Pons (tissue), 1 donor: ENCODE measurements at regions not wholly inside any gene's neighbourhood (a gene's known extent, or its start where the extent isn't known, plus 50 kb on each side); places are given as distances from the start of the nearest gene placed in this dataset.

ENCODE experiments used
- DNase-seq: peaks from one replicate; pipeline ENCODE4 v3.0.0-alpha.2; 2016; ENCODE audit warnings: low spot score

GRCh38 chr2:193743089-193743488 lies 1548.4 kb upstream of the TMEFF2 start:
- DNase-seq: no peak

DNA sequence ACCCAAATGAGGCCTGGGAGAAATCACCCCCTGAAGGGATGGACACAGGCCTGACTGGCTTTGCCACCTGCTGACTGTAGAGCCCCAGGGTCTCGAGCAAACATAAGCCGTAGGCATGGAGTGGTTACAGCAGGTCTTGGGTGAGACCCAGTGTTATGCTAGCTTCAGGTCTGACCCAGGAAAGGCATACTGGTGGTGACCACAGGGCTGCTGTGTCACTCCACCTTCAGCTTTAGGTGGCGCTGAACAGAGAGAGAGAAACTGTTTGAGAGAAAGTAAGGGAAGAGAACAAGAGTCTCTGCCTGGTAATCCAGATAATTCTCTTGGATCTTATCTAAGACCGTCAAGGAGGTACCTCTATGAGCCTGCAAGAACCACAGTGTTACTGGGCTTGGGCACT lies 1544.2 kb upstream of the TMEFF2 start:
- no peak for DNase-seq

- no peak for DNase-seq
Observed at GRCh38 chr2:193712912-193713311, 1518.2 kb upstream of the TMEFF2 start.

GRCh38 chr2:193703411-193703810 lies 1508.7 kb upstream of the TMEFF2 start:
- DNase-seq: no peak

GRCh38 chr2:193701484-193701883 lies 1506.8 kb upstream of the TMEFF2 start:
- DNase-seq: no peak

GRCh38 chr2:193695367-193695766 lies 1500.6 kb upstream of the TMEFF2 start:
- peak; percentile 44 for DNase-seq

- DNase-seq: no peak
Observed at GRCh38 chr2:193693758-193694157, 1499.0 kb upstream of the TMEFF2 start.

- no peak for DNase-seq
Observed at GRCh38 chr2:193690572-193690971, 1495.8 kb upstream of the TMEFF2 start.

- DNase-seq: no peak
Observed at GRCh38 chr2:193687195-193687594, 1492.5 kb upstream of the TMEFF2 start.

- no peak for DNase-seq
Observed at GRCh38 chr2:193679847-193680246, 1485.1 kb upstream of the TMEFF2 start.

DNA sequence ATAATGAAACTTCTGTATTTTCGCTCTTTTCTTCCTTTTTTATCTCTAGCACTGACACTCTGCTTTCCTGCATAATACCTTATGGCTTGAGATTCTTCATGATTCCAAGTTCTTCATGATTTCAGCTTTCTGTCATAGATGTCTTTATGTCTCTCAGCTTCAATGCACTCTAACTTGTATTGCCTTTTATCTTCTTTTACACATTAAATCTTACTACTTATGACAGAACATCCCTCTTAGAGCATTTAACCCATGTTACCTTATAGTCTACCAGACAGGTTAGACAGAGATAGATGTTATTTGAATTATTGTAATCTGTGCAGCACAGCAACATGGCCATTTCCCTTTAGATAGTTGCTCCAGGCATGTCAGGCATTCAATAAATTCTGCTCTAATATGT lies 1475.7 kb upstream of the TMEFF2 start:
- no peak for DNase-seq

GRCh38 chr2:193668557-193669323 lies 1474.0 kb upstream of the TMEFF2 start:
- no peak for DNase-seq

DNA sequence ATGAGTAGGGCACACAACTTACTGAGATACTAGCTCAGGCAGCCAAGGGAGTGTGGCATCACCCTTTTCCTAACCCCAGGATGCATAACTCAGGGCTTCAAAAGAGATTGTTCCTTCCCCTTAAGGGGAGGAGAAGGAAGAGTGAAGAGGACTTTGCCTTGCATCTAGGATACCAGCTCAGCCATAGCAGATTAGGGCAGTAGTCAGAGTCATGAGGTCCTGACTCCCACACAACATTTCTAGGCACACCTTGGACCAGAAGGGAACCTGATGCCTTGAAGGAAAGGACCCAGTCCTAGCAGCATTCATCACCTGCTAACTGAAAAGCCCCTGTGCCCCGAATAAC lies 1433.2 kb upstream of the TMEFF2 start:
- DNase-seq: no peak

DNA sequence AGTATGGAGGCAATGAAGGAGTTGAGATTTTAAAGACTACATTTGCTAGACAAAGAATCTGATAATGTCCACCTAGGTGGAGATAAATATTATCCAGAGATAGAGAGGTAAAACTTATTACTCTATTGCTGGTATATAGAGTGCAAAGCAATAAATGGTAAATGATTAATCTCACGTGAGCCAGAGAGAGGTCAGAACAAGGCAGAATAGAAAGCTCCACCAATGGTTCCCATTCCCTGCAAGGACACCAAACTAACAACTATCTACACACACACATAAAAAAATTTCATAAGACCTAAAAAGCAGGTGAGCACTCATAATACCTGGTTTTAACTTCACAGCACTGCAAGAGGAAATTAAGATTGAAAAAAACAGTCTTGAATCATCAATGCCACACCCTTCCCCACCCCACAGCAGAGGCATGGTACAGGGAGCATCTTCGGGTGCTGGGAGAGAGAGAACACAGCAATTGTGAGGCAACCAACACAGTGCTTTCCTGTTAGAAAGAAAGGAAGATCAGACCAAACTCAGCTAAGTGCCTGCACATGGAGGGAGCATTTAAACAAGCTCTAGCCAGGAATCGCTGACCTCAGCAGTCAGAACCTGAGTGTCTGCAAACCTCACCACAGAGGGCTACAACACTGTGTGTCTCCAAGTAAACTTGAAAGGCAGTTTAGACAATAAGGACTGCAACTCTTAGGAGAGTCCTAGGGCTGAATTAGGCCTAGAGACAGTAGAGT lies 1432.6 kb upstream of the TMEFF2 start:
- DNase-seq: no peak

DNA sequence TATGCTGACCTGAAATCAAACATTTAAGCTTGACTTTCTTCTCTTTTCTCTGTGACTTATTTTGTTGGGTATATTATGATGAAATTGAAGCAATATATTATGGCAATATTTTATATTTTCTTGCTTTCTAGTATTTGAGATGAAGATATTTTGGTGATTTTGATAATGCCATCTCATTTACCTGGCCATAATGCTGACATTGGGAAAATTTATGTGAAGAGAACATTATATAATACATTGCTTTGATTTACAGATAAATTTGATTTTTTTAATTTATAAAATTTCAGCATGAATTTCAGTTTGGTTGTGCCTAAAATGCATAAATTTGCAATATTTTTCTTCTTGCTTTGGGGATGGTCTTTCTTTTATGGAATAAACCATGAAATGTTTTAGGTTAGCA lies 1413.7 kb upstream of the TMEFF2 start:
- DNase-seq: no peak

GRCh38 chr2:193590831-193591230 lies 1396.1 kb upstream of the TMEFF2 start:
- DNase-seq: no peak

- no peak for DNase-seq
Observed at GRCh38 chr2:193584522-193584938, 1389.8 kb upstream of the TMEFF2 start.

DNA sequence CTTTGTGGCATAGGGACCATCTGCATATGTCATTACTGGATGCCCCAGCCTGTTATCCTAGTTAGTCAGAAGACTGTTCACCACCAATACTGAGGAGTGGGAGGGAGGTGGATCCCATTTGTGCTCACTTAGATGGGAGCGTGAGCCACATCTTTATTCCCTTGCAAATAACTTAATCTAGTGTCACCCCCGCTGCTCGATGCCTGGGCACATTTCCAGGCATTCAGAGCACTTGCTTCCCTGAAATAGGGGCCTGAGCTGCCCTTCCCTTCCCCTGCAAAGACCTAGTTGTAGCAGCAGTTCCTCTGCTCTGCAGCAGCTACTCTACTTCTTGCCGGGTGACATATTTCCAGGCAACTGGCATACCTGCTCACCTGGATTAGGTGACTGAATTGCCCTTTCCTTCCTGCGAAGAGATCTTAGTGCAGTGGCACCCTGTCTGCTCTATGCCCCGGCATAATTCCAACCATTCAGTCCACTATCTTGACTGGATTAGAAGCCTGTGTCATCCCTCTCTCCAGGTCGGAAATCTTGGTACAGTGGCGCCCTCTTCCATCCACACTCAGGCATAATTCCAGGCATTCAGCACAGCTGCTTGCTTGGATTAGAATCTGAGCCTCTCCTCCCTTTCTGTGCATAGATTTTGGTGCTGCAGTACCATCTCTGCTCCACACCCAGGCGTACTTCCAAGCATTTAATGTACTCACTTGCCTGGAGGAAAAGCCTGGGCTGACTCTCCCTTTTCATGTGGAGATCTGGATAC lies 1389.1 kb upstream of the TMEFF2 start:
- no peak for DNase-seq

DNA sequence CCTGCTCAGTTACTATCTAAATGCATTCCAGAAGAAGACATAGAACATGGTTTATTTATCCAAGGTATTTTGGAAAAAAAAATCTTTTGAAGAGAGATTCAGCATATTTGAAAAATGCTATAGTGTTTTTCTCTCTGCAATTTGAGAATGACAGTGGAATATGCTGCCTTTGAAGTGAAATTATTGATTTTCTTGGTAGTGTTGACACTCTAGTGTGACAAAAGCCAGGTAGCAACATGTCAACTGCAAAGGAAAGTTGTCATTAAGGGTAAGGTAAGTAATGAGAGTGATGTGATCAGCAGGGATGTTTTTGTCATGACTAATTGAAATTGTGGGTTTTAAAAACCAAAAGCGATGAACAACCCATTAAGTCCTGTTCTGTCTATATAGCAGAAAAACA lies 1387.1 kb upstream of the TMEFF2 start:
- no peak for DNase-seq

GRCh38 chr2:193580176-193580950 lies 1385.6 kb upstream of the TMEFF2 start:
- no peak for DNase-seq

DNA sequence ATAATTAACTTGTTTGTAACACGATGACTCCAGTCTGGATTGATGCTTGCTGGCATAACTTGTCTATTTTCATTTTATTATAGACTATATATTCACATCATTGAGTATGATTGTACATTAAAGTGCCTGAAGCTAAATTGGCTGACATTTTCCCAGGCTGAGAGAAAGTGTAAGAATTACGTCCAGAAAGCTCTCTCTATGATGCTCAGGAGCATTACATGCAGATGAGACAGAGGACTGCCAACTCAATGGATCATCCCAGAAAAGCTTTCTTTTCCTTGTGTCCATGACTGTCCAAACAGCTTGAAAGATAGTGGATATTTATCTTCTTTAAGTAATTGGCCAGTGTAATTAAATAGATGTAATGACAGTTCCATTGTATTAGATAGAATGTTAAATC lies 1372.2 kb upstream of the TMEFF2 start:
- DNase-seq: no peak

- no peak for DNase-seq
Observed at GRCh38 chr2:193566276-193566675, 1371.5 kb upstream of the TMEFF2 start.
